ENCODE measurements at regions not wholly inside any gene's neighbourhood (a gene's known extent, or its start where the extent isn't known, plus 50 kb on each side); places are given as distances from the start of the nearest gene placed in this dataset.

- no peak for TF ChIP-seq GATA3 (IDR thresholded peaks at IDR 0.05; ENCODE audit: low read depth, low read length)
- TF ChIP-seq GATA2 (IDR thresholded peaks at IDR 0.05; ENCODE audit: low read depth, low read length): no peak
Observed at GRCh38 chr7:80078159-80078731, 56.4 kb upstream of the GNAI1 start.

Data from SH-SY5Y (cell line).